AG04450 (cell line): ENCODE measurements at regions not wholly inside any gene's neighbourhood (a gene's known extent, or its start where the extent isn't known, plus 50 kb on each side); places are given as distances from the start of the nearest gene placed in this dataset.
A peak's percentile ranks its signal among the peaks of the same experiment; 100 is the strongest.

ENCODE experiments used
- CTCF ChIA-PET: fragments of 300-600, 350-600 bp; formaldehyde crosslinking; extraction: SDS; loops from one replicate; lab custom pipeline; 2022; ENCODE audit warnings: antibody characterized with exemption, inconsistent platforms; lab: Charles Lee
- POLR2A ChIA-PET: fragments of 350-600 bp; formaldehyde crosslinking; extraction: SDS; loops from one replicate; lab custom pipeline; 2021; ENCODE audit warnings: antibody characterized with exemption, inconsistent platforms; lab: Yijun Ruan, JAX
- DNase-seq: peaks from one replicate; pipeline ENCODE4 v3.0.0-alpha.2; 2011; ENCODE audit warnings: low read depth, low spot score
- H3K27ac ChIP-seq: one replicate; pipeline ENCODE4 v1.5.1; 2012; ENCODE audit warnings: low read depth, low read length, control low read depth
- H3K27me3 ChIP-seq: one replicate; pipeline ENCODE4 v1.6.0; 2012; ENCODE audit warnings: low read length; ENCODE audit not compliant: control insufficient read depth, insufficient read depth
- H3K4me3 ChIP-seq: 2 replicates; pipeline ENCODE4 v1.5.1; 2011; ENCODE audit warnings: mild to moderate bottlenecking, low read depth, low read length, control low read depth
- H3K9me3 ChIP-seq: 2 replicates; pipeline ENCODE4 v1.5.1; 2012; ENCODE audit warnings: low read length; ENCODE audit not compliant: control insufficient read depth, insufficient read depth
- TF ChIP-seq, protein P1 (sequence below): IDR thresholded peaks from 2 replicates; pipeline ENCODE4 v1.5.1; 2011; ENCODE audit warnings: low read depth, low read length, control low read depth, inconsistent platforms

DNA sequence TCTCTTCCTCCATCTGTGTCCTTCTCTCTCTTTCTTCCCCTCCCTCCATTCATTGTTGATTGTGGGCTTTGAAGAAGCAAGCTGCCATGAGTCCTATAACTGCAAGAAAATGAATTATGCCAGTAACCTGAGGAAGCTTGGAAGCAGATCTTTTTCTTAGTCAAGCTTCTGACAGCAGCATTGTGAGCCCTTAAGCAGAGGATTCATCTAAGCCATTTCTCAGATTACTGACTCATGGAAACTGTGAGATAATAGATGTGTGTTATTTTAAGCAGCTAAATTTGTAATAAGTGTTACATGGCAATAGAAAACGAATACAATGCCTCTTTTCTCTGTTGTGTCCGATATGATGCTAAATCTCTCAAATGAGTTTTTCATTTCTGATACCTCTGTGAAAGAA is 1109.7 kb downstream of the CDH11 start:
- DNase-seq: no peak
- ChIA-PET CTCF (no interaction called here), POLR2A (no interaction called here)
- TF ChIP-seq, protein P1, sequence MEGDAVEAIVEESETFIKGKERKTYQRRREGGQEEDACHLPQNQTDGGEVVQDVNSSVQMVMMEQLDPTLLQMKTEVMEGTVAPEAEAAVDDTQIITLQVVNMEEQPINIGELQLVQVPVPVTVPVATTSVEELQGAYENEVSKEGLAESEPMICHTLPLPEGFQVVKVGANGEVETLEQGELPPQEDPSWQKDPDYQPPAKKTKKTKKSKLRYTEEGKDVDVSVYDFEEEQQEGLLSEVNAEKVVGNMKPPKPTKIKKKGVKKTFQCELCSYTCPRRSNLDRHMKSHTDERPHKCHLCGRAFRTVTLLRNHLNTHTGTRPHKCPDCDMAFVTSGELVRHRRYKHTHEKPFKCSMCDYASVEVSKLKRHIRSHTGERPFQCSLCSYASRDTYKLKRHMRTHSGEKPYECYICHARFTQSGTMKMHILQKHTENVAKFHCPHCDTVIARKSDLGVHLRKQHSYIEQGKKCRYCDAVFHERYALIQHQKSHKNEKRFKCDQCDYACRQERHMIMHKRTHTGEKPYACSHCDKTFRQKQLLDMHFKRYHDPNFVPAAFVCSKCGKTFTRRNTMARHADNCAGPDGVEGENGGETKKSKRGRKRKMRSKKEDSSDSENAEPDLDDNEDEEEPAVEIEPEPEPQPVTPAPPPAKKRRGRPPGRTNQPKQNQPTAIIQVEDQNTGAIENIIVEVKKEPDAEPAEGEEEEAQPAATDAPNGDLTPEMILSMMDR: no peak
- Histone ChIP-seq H3K27me3 (no peaks in the 10 kb centered on the region), H3K9me3 (no peaks in the 10 kb centered on the region), H3K4me3 (no peak overlapping the region), H3K27ac (no peak overlapping the region)

DNA sequence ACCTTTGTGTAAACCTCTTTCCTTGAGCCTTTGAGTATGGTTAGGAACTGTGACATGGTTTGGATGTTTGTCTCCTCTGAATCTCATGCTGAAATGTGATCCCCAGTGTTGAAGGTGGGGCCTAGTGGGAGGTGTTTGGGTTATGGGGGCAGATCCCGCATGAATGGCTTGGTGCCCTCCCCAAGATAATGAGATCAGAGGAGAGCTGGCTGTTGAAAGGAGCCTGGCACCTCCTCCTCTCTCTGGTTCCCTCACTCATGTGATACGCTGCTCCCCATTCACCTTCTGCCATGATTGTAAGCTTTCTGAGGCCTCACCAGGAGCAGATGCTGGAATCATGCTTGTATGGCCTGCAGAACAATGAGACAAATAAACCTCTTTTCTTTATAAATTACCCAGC is 1110.2 kb downstream of the CDH11 start:
- TF ChIP-seq, protein P1: no peak
- CTCF ChIA-PET: no interaction called here
- Histone ChIP-seq H3K9me3 (no peaks in the 10 kb centered on the region), H3K4me3 (no peak overlapping the region), H3K27me3 (no peaks in the 10 kb centered on the region), H3K27ac (no peak overlapping the region)
- POLR2A ChIA-PET: no interaction called here
- no peak for DNase-seq

DNA sequence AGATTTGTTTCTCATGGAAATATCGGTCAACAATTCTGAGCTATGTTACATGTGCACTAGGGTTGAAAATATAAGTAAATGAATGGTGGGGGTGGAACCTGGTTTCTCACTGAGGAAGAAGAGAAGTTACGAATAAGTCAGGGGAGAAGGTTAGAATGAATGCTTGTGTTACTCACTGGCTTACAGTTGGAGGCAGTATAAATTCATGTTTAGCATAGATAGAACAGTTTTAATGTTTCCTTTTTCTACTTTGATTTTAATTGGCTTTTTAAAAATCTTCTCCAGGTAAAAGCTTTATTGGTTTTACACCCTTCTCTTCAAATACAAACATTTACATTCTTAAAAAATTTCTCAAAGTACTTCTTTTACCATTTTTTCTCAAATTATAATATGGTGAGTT is 1113.7 kb downstream of the CDH11 start:
- TF ChIP-seq, protein P1: peak; percentile 12; the same call in 1 of the 2 replicates
- no peak overlapping the region for H3K4me3 ChIP-seq
- no peaks in the 10 kb centered on the region for H3K27me3 ChIP-seq
- ChIA-PET CTCF (interaction anchor here (1.2 kb wide), 1 partner anchor 12 kb away, joined by 3 read pairs; no protein-coding TSS in a partner anchor), POLR2A (no interaction called here)
- H3K9me3 ChIP-seq: no peaks in the 10 kb centered on the region
- DNase-seq: no peak
- no peak overlapping the region for H3K27ac ChIP-seq

DNA sequence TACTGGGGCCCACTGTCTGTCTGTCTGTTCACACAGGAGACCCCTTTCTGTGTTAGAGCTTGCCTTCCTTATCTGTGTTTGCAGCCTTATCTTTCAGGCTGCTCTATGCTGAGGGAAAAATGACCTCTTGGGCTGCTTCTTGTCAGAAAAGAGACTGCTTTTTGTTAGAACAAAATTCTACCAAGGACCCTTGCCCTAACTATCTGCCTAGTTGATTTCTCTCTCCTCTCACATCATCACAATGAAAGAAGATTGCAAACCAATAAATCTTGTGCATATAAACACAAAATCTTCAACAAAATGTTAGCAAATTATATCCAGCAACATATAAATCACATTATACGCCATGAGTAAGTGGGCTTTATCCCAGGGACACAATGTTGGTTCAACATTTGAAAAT is 1117.7 kb downstream of the CDH11 start:
- Histone ChIP-seq H3K9me3 (no peaks in the 10 kb centered on the region), H3K27me3 (no peaks in the 10 kb centered on the region), H3K4me3 (no peak overlapping the region), H3K27ac (no peak overlapping the region)
- POLR2A ChIA-PET: no interaction called here
- CTCF ChIA-PET: no interaction called here
- TF ChIP-seq, protein P1: no peak
- no peak for DNase-seq

DNA sequence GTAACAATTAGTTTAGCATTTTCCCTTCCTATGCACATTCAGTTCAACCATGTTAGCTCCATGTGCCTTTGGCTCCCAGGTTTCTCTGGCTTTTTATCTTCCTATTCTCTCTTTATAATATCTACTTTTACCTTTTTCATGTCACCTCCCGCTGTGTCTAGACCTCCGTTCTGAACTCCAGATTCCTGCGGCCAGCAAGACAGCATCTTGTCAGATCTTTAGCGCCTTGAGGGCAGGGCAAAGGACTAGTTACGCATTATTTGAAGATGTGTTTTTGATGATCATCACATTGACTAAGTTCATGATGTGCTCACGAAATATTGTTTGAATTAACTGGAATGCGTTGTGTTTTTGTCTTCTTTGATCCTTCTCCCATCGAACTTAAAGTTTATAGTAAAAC is 1126.8 kb downstream of the CDH11 start:
- TF ChIP-seq, protein P1: no peak
- DNase-seq: no peak
- Histone ChIP-seq H3K27me3 (no peaks in the 10 kb centered on the region), H3K4me3 (no peak overlapping the region), H3K27ac (no peak overlapping the region), H3K9me3 (no peaks in the 10 kb centered on the region)
- ChIA-PET POLR2A (no interaction called here), CTCF (no interaction called here)
